Mesothelial cell of epicardium (in vitro differentiated cells): ENCODE measurements at regions not wholly inside any gene's neighbourhood (a gene's known extent, or its start where the extent isn't known, plus 50 kb on each side); places are given as distances from the start of the nearest gene placed in this dataset.
A peak's percentile ranks its signal among the peaks of the same experiment; 100 is the strongest.
"Not testable (repeated sequence)": the region's sequence is repeated elsewhere in the genome, so short reads cannot be mapped to it uniquely, and the experiment has no call there.

Experiments used
- DNase-seq, 2 experiments: peaks; one replicate each; pipeline ENCODE4 v3.0.0; 2021; ENCODE audit warnings: low spot score in 2 of 2; ENCODE audit not compliant: unreplicated experiment in 2 of 2
- H3K27ac Mint-ChIP-seq: 2 replicates; pipeline ENCODE4 v1.8.0; 2021; ENCODE audit warnings: mixed read lengths
- H3K27me3 Mint-ChIP-seq: 2 replicates; pipeline ENCODE4 v1.8.0; 2021; ENCODE audit warnings: low read depth, mixed read lengths
- H3K36me3 Mint-ChIP-seq: 2 replicates; pipeline ENCODE4 v1.8.0; 2021; ENCODE audit warnings: mixed read lengths
- H3K4me1 Mint-ChIP-seq: 2 replicates; pipeline ENCODE4 v1.8.0; 2021; ENCODE audit warnings: mixed read lengths
- H3K4me3 Mint-ChIP-seq: 2 replicates; pipeline ENCODE4 v1.8.0; 2021; ENCODE audit warnings: mild to moderate bottlenecking, moderate library complexity, mixed read lengths
- H3K9me3 Mint-ChIP-seq: 2 replicates; pipeline ENCODE4 v1.8.0; 2021; ENCODE audit warnings: mixed read lengths
- TF ChIP-seq, protein P1 (sequence below): fragments of 200-600 bp; sonication (generic); IDR thresholded peaks from one replicate; pipeline ENCODE4 v1.5.0; 2021; ENCODE audit warnings: antibody characterized with exemption; ENCODE audit not compliant: unreplicated experiment

DNA sequence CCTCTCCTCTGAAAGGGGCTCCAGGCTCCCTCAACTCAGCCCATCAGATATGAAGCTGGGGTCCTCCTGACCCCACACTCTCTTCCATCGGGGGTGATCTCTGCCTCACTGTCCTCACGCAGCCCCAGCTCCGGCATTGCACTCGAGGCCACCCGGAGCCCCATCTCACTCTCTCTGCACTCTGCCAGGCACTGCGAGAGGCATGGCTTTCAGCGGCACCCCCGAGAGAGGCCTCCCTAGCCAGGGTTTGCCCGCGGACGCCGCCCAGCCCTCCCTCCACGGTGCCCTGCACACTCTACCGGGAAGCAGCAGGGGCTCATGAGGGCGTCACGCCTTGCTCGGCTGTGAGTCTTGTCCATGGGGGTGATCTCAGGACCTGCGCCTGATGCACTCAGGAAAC lies 436.2 kb downstream of the BRD1 start:
- Mint-ChIP-seq H3K4me1 (no peaks in the 10 kb centered on the region), H3K4me3 (no peak overlapping the region), H3K27me3 (peaks cover 7% of the 10 kb centered on the region), H3K27ac (no peak overlapping the region), H3K36me3 (no peaks in the 10 kb centered on the region), H3K9me3 (no peaks in the 10 kb centered on the region)
- TF ChIP-seq, protein P1, sequence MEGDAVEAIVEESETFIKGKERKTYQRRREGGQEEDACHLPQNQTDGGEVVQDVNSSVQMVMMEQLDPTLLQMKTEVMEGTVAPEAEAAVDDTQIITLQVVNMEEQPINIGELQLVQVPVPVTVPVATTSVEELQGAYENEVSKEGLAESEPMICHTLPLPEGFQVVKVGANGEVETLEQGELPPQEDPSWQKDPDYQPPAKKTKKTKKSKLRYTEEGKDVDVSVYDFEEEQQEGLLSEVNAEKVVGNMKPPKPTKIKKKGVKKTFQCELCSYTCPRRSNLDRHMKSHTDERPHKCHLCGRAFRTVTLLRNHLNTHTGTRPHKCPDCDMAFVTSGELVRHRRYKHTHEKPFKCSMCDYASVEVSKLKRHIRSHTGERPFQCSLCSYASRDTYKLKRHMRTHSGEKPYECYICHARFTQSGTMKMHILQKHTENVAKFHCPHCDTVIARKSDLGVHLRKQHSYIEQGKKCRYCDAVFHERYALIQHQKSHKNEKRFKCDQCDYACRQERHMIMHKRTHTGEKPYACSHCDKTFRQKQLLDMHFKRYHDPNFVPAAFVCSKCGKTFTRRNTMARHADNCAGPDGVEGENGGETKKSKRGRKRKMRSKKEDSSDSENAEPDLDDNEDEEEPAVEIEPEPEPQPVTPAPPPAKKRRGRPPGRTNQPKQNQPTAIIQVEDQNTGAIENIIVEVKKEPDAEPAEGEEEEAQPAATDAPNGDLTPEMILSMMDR: no peak
- peak in 1 of 2 experiments; percentile 36 for DNase-seq

- Mint-ChIP-seq H3K9me3 (no peaks in the 10 kb centered on the region), H3K27ac (no peak overlapping the region), H3K4me1 (no peaks in the 10 kb centered on the region), H3K36me3 (no peaks in the 10 kb centered on the region), H3K27me3 (peaks cover 7% of the 10 kb centered on the region), H3K4me3 (no peak overlapping the region)
- TF ChIP-seq, protein P1: no peak
- no peak for DNase-seq
Measured at GRCh38 chr22:49390954-49391353, 436.7 kb downstream of the BRD1 start.

DNA sequence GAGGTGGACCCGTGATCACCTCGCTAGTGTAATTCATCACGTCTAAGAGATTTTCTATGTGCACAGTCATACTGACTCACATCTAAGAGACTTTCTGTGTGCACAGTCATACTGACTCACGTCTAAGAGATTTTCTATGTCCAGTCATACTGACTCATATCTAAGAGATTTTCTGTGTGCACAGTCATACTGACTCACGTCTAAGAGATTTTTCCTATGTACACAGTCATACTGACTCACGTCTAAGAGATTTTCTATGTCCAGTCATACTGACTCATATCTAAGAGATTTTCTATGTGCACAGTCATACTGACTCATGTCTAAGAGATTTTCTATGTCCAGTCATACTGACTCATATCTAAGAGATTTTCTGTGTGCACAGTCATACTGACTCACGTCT lies 443.8 kb downstream of the BRD1 start:
- H3K27ac Mint-ChIP-seq, H3K9me3 Mint-ChIP-seq, H3K4me1 Mint-ChIP-seq, DNase-seq, H3K36me3 Mint-ChIP-seq, H3K4me3 Mint-ChIP-seq: not testable (repeated sequence)
- peaks cover 26% of the 10 kb centered on the region for H3K27me3 Mint-ChIP-seq

DNA sequence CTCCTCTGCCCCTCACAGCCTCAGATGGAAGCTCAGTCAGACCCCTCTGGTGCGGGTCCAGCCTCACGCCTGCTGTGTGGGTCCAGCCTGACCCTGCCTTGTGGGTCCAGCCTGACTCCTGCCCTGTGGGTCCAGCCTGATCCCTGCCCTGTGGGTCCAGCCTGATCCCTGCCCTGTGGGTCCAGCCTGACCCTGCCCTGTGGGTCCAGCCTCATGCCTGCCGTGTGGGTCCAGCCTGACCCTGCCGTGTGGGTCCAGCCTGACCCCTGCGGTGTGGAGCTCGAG lies 445.3 kb downstream of the BRD1 start:
- peaks cover 38% of the 10 kb centered on the region for H3K27me3 Mint-ChIP-seq
- H3K36me3 Mint-ChIP-seq: no peaks in the 10 kb centered on the region
- peak in 1 of 2 experiments; percentile 31 for DNase-seq
- TF ChIP-seq, protein P1: no peak
- H3K4me1 Mint-ChIP-seq: no peaks in the 10 kb centered on the region
- H3K27ac Mint-ChIP-seq: no peak overlapping the region
- H3K9me3 Mint-ChIP-seq: no peaks in the 10 kb centered on the region
- no peak overlapping the region for H3K4me3 Mint-ChIP-seq

DNA sequence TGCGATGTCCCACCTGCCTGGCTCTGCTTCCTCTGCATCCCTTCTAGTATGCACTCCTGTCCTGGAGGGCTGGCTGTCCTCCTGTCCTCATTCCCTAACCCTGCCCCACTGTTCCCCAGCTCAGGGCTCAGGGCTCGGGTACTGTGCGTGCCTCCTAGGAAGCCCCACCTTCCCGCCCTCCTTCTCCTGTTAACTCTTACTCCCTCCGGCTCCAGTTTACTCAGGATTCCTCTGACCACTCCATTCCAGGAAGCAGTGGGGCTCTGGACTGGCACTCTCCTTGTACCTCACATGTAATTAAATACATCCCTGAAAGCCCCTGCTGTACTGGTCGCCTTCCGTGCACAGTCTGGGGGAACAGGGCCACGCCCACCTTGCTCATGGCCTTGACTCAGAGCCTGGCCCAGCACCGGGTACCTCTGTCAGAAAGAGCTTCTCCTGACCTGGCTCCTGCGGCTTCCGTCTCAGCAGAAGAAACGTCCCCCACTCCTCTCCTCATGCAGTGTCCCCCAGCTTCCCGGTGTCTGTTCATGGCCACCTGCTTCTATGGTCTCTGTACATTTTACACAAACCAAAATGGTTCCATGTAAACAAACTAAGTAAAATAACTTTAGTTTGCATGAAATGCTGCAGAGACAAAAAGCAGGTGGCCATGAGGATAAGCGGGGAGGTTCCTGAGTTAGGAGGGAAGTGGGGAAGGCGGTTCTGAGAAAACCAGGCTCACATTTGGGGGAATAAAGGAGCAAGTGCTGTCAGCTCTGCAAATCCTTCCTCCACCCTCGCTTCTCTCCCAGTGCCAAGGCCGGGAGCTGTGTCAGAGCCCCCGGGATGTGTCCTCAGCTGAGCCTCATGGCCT lies 445.9 kb downstream of the BRD1 start:
- Mint-ChIP-seq H3K27ac (no peak overlapping the region), H3K27me3 (peaks cover 42% of the 10 kb centered on the region), H3K4me3 (no peak overlapping the region), H3K9me3 (no peaks in the 10 kb centered on the region), H3K4me1 (no peaks in the 10 kb centered on the region), H3K36me3 (no peaks in the 10 kb centered on the region)
- peak in 1 of 2 experiments; percentile 34 for DNase-seq
- TF ChIP-seq, protein P1: no peak

DNA sequence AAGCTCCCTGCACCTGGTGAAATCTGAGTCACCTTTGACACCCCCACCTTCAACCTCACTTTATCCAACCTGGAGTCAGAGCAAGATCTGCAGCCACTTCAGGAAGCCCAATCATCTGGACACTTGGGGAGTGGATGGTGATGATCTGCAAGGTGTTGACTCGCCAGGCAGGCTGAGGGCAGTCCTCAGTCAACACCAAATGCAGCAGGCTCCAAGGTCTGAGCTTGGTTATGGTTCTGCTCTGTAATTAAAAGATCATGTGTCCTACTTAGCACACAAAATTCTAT lies 446.9 kb downstream of the BRD1 start:
- TF ChIP-seq, protein P1: no peak
- H3K4me1 Mint-ChIP-seq: no peaks in the 10 kb centered on the region
- H3K27ac Mint-ChIP-seq: no peak overlapping the region
- no peak for DNase-seq
- peaks cover 45% of the 10 kb centered on the region for H3K27me3 Mint-ChIP-seq
- no peaks in the 10 kb centered on the region for H3K36me3 Mint-ChIP-seq
- no peak overlapping the region for H3K4me3 Mint-ChIP-seq
- H3K9me3 Mint-ChIP-seq: no peaks in the 10 kb centered on the region
